Bone marrow (tissue), 2 donors: ENCODE measurements at regions not wholly inside any gene's neighbourhood (a gene's known extent, or its start where the extent isn't known, plus 50 kb on each side); places are given as distances from the start of the nearest gene placed in this dataset.
A peak's percentile ranks its signal among the peaks of the same experiment; 100 is the strongest.

Experiments
- DNase-seq, 2 donors: peaks; one replicate each; lab custom pipeline; 2025; lab: John Stamatoyannopoulos, UW

DNA sequence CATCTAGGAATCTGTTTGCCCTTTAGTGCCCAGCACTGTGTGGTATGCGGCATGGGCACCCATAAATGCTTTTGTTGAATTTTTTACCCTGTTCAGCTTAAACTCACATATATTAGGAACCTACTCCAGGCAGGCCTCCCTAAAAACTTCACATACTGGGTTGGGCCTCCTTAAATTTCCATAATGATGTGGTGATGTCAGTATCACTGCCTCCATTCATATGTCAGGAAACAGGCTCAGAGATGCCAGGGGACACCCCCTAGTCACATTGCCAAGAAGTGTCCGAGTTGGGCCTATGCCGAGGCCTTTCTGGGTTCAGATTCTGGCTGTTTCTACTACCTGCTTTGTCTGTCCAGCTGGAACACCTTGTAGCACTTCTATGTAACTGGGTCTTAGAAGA lies 55.7 kb upstream of the RUNX3 start:
- no peak for DNase-seq

DNA sequence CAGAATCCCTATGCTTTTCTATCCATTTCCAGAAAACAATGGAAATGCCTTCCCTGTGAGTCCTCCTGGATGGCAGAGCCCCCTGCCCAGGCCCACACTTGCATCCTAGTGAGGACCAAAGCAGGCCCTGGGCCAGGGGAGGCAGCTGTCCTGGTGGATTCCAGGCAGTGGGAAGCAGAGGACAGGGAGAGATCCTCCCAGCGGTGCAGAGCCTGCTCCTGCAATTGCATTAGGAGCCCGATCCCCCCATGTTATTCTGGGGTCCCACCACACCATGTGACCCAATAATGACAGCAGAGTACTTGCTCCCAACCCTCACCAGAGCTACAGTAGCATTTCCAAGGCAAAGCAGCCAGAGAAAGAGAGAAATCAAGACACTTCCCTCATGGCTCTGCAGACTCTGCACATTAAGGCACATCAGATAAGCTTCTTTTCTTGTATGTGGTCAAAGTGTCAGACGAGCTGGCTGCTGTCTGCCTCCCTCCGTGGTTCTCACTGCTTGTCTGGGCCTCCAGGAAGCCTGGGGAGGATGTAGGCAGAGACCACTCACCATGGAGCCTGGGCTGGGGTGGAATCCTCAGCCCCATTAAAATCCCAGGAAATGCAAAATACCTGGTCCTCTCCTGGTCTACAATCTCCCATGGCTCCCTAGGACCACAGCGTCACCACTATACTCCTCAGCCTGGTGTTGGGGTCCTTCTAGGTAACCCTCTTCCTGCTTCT lies 54.9 kb upstream of the RUNX3 start:
- peak in 1 of 2 donors; percentile 27 for DNase-seq

DNA sequence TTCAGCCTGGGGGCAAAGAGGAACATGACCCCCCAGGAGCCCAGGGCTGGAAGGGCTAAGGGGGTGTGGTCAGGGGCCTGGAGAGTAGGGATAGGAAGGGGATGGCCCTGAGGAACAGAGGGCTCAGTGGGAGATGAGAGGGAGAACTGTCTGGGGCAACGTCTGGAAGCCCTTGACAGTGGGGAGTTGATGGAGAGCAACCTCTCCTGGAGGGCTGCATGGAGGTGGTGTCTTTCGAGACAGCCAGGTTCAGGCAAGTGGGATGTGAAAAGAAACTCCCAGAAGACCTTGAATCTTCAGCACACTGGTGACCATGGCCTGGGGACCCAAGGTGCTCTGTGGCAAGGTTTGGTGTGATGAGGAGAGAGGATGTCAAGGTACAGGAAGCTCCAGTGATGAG lies 54.2 kb upstream of the RUNX3 start:
- DNase-seq, result no peak

DNA sequence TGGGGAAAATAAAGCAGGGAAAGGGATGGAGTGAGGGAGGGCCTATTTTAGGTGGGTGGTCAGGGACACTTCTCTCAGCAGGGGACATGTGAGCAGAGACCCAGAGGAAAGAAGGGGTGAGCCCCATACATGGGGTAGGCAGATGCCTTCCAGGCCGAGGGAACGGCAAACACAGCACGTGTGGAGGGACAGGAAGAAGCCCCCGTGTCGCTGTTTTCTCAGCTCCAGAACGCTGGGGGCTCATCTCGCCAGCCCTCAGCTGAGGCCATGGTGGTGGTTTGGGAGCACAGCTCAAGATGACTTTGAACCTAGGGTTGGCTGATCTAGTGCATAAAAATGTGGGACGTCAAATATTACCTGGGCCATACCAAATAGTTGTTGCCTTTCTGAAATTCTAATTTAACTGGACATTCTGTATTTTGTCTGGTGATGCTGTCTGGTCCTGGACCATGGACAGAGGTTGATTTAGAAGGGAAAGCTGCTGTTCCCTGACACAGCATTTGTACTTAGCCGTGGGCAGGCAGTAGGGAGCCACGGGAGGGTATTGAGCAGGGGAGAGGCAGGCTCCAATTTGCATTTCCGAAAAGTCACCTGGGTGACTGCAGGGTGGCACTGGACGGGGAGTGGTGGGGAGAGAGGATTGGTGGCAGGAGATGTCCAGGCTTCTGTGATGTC lies 53.1 kb upstream of the RUNX3 start:
- DNase-seq, result no peak

DNA sequence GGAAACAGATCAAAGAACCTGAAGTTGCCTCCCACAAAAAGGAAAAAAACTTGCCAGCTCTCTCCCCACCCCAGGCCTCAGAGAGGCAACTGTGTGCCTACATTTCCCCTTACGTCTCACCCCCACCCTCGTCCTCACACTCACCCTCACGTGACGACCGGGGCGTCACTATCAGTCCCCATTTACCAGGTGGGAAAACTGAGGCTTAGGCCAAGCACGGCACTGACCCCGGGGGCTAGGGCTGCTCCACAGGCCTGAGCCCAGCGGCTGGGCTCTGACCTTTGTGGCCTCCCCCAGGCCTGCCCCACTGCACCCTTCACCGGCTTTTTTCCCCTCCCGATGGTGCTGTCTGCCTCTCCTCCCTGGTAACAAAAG lies 51.5 kb upstream of the RUNX3 start:
- no peak for DNase-seq

DNA sequence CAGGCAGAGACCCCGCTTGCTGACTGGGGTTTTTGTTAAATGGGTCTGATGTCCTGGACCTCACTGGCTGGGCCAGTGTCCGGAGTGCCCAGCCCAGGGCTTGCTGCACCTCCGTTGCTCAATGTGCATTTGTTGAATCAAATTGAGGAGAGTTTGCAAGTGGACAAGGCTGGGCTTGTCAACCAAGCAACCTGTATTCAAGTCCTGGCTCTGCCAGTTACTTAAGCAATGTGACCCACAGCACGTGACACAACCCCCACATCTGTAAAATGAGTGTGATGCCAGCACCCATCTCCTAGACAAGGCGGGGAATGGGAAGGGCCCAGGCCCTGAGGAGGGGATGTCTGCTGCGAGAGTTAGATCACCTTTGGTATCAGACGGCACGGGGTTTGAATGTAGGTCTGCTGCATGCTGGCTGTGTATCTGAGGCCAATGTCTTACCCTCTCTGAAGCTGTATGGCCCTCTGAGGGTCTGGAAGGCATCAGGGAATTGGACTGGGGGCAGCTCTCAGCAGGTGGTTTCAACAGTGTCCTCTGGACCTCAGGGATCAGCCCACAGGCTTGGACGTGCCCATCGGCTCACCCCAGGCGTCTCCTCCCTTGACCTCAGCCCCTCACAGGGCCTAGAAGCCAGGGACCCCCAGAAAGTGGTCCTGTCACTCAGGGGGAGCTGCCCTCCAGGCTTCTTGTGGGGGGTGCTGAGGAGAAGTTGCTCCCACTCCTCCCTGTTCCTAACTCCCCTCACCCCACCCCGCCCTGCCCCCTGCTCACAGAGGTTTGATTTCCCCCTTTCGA lies 51.0 kb upstream of the RUNX3 start:
- no peak for DNase-seq
